Esophagus muscularis mucosa (tissue), 4 donors: ENCODE measurements at regions not wholly inside any gene's neighbourhood (a gene's known extent, or its start where the extent isn't known, plus 50 kb on each side); places are given as distances from the start of the nearest gene placed in this dataset.

Experiments
- EP300 ChIP-seq: sonication (generic); formaldehyde crosslinking; IDR thresholded peaks from one replicate; pipeline ENCODE4 v1.6.1; 2017; ENCODE audit warnings: antibody characterized with exemption
- POLR2A ChIP-seq: fragments of 450-650 bp; IDR thresholded peaks from one replicate; pipeline ENCODE4 v1.6.1; 2017; ENCODE audit warnings: antibody characterized with exemption, moderate library complexity, mild to moderate bottlenecking, low read depth
- POLR2AphosphoS5 ChIP-seq, 2 donors: sonication (generic); formaldehyde crosslinking; IDR thresholded peaks; one replicate each; pipeline ENCODE4 v1.6.1; 2017; ENCODE audit warnings: antibody characterized with exemption in 2 of 2
- TF ChIP-seq, protein P1 (sequence below), 3 experiments: fragments of 200-600 bp in 2 of 3; fragments of 450-650 bp in 1 of 3; sonication (generic) in 2 of 3; IDR thresholded peaks; one replicate each; pipeline ENCODE4 v1.5.1; 2017 to 2019; ENCODE audit warnings: antibody characterized with exemption in 3 of 3, mild to moderate bottlenecking in 2 of 3, moderate library complexity in 1 of 3

GRCh38 chr16:6548507-6548906 is 784.1 kb upstream of the RBFOX1 start:
- TF ChIP-seq, protein P1, sequence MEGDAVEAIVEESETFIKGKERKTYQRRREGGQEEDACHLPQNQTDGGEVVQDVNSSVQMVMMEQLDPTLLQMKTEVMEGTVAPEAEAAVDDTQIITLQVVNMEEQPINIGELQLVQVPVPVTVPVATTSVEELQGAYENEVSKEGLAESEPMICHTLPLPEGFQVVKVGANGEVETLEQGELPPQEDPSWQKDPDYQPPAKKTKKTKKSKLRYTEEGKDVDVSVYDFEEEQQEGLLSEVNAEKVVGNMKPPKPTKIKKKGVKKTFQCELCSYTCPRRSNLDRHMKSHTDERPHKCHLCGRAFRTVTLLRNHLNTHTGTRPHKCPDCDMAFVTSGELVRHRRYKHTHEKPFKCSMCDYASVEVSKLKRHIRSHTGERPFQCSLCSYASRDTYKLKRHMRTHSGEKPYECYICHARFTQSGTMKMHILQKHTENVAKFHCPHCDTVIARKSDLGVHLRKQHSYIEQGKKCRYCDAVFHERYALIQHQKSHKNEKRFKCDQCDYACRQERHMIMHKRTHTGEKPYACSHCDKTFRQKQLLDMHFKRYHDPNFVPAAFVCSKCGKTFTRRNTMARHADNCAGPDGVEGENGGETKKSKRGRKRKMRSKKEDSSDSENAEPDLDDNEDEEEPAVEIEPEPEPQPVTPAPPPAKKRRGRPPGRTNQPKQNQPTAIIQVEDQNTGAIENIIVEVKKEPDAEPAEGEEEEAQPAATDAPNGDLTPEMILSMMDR (IDR thresholded peaks at IDR 0.05): no peak
- TF ChIP-seq POLR2AphosphoS5 (IDR thresholded peaks at IDR 0.05) (no peak), EP300 (no peak), POLR2A (no peak)
